Cardiac fibroblast (primary cell): ENCODE measurements at regions not wholly inside any gene's neighbourhood (a gene's known extent, or its start where the extent isn't known, plus 50 kb on each side); places are given as distances from the start of the nearest gene placed in this dataset.

Experiments
- DNase-seq, 2 donors: peaks; one replicate each; pipeline versions ENCODE4 v3.0.0 to v3.0.0-alpha.2; 2010; ENCODE audit warnings: low read depth in 2 of 2
- H3K4me3 ChIP-seq, 2 donors: replicated peaks in 1 of 2; 1 replicate in 1 of 2; 2 replicates in 1 of 2; pipeline ENCODE4 v1.5.1; 2011; ENCODE audit warnings: low read depth in 2 of 2, low read length in 2 of 2, mild to moderate bottlenecking in 2 of 2, moderate library complexity in 1 of 2
- TF ChIP-seq, protein P1 (sequence below): IDR thresholded peaks from one replicate; pipeline ENCODE4 v1.5.1; 2011; ENCODE audit warnings: low read depth, mild to moderate bottlenecking, low read length, inconsistent platforms

DNA sequence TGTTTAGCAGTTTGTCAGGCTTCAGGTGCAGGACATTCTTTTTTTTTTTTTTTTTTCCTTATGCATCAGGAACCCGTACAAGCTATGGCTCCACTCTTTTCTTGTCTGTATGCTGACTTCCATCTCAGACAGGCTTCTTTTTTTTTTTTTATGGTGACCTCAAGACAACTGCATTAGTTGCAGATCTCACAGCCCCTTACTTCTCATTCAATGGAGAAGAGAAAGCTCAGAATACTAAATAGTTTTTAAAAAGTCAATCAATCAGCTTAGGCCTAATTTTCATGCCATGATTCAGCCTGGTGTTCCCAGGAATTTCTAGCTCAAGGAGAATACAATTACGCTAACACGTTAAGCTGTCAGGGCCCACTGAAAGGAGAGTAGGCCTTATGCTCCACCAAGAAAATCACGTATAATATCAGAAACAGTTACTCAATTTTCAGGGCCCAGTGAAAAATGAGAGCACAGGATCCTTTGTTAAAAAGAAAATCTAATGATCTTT lies 1596.0 kb upstream of the MIR17HG start:
- no peak for DNase-seq
- TF ChIP-seq, protein P1, sequence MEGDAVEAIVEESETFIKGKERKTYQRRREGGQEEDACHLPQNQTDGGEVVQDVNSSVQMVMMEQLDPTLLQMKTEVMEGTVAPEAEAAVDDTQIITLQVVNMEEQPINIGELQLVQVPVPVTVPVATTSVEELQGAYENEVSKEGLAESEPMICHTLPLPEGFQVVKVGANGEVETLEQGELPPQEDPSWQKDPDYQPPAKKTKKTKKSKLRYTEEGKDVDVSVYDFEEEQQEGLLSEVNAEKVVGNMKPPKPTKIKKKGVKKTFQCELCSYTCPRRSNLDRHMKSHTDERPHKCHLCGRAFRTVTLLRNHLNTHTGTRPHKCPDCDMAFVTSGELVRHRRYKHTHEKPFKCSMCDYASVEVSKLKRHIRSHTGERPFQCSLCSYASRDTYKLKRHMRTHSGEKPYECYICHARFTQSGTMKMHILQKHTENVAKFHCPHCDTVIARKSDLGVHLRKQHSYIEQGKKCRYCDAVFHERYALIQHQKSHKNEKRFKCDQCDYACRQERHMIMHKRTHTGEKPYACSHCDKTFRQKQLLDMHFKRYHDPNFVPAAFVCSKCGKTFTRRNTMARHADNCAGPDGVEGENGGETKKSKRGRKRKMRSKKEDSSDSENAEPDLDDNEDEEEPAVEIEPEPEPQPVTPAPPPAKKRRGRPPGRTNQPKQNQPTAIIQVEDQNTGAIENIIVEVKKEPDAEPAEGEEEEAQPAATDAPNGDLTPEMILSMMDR: no peak
- no peak overlapping the region for H3K4me3 ChIP-seq

DNA sequence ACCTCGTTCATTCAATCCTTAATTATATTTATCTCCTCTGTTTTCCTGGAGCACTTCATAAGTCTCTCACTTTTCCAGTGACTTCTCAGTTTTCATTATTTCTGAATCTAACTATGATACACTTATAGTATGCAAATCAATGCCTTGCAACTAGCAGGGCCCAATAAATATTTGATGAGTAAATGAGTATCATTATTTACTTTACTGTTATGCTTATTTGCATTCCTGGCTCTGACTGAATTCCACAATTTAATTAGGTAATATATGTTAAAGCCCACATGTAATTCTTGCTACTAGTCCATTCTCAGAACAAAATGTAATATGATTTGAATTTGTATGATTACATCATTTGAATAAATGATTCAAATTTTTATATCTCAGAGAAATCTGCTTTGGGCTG lies 1595.1 kb upstream of the MIR17HG start:
- TF ChIP-seq, protein P1: no peak
- DNase-seq: no peak
- no peak overlapping the region for H3K4me3 ChIP-seq

- DNase-seq: no peak
- TF ChIP-seq, protein P1: no peak
Observed at GRCh38 chr13:89755729-89756492, 1591.6 kb upstream of the MIR17HG start.

GRCh38 chr13:89763005-89763404 lies 1584.5 kb upstream of the MIR17HG start:
- DNase-seq: no peak
- TF ChIP-seq, protein P1: no peak
- no peak overlapping the region for H3K4me3 ChIP-seq

More at GRCh38 chr13:89755729-89756492, 1591.6 kb upstream of the MIR17HG start:
- H3K4me3 ChIP-seq: no peak overlapping the region

- TF ChIP-seq, protein P1: no peak
- no peak for DNase-seq
- no peak overlapping the region for H3K4me3 ChIP-seq
Observed at GRCh38 chr13:89783221-89783755, 1564.2 kb upstream of the MIR17HG start.

DNA sequence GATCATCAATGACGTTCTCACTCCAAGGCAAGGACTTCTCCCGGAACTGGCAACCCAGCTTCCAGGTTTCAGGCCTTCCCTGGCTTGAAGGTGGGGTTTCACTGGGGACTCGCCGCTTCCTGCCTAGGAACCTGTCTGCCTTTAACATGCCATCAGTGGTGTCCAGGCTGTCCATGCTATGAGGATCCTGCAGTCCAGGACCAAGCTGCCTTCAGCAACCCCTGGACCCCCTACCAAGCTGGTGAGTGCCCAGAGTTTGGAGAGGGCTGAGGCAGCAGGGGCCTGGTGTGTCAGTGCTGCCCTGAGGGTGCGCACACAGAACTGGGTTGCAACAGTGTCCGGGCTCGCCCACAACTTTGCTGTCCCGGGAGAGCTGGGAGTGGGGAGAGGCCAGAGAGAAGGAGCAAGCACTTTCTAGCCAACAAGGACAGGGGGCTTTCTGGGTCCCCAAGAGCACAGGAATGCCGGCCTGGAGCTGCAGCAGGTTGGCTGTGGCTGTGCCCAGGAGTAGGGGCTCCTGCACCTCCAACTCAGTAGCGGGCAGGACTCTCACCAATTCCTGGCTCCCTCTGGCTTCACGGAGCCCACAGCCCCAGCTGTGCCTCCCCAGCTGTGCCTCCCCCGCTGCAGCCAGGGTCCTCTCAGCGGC lies 1563.2 kb upstream of the MIR17HG start:
- H3K4me3 ChIP-seq: no peak overlapping the region
- no peak for DNase-seq
- TF ChIP-seq, protein P1: no peak
